ENCODE measurements at regions not wholly inside any gene's neighbourhood (a gene's known extent, or its start where the extent isn't known, plus 50 kb on each side); places are given as distances from the start of the nearest gene placed in this dataset.

- H3K36me3 ChIP-seq (ENCODE audit: insufficient read depth, low read length): no peaks in the 10 kb centered on the region
- TF ChIP-seq EZH2 (IDR thresholded peaks at IDR 0.05; ENCODE audit: borderline replicate concordance, low read depth, low read length, severe bottlenecking): no peak
- no peak for TF ChIP-seq CTCF (IDR thresholded peaks at IDR 0.05; ENCODE audit: borderline replicate concordance, extremely low read depth, low read length, poor library complexity, severe bottlenecking)
- ATAC-seq (ENCODE audit: insufficient read depth, low read depth): no peak
- H3K4me1 ChIP-seq (ENCODE audit: insufficient read depth, low read length): no peaks in the 10 kb centered on the region
- no peaks in the 10 kb centered on the region for H3K9me3 ChIP-seq (ENCODE audit: insufficient read depth, low read length, severe bottlenecking)
- H3K79me2 ChIP-seq (ENCODE audit: insufficient read depth, low read length): no peaks in the 10 kb centered on the region
- H3K4me2 ChIP-seq (ENCODE audit: insufficient read depth, low read length): no peak overlapping the region
- H2AFZ ChIP-seq (ENCODE audit: low read depth, low read length): no peak overlapping the region
- H3K4me3 ChIP-seq (ENCODE audit: low read depth in 1 of 2, low read length in 2 of 2): no peak overlapping the region
- H4K20me1 ChIP-seq (ENCODE audit: insufficient read depth, low read length): no peaks in the 10 kb centered on the region
- H3K9ac ChIP-seq (ENCODE audit: low read depth, low read length): no peak overlapping the region
- H3K27ac ChIP-seq (ENCODE audit: low read length): no peak overlapping the region
- H3K27me3 ChIP-seq (ENCODE audit: insufficient read depth, low read length, poor library complexity): peaks cover 5% of the 10 kb centered on the region
- DNase-seq: no peak
These were observed 129.9 kb downstream of the DTHD1 start for GRCh38 chr4:36411338-36411737.

DNA sequence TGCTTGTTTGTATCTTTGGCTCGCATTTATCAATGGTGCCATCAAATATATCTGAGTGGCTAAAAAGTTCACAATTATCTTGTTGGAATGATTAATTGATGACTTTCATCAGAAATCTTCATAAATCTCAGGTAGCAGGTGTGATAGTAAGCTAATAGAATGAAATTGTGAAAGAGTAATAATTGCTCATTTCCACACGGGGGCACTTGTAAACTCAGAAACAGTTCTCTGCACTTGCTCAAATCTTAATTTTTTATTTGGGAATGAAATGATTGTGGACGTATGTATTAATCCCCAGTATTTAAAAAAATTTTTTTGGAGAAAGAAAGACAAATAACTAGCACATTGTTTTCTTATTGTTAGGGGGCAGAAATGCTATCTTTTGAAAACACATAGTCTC lies 132.8 kb downstream of the DTHD1 start:
- H2AFZ ChIP-seq (ENCODE audit: low read depth, low read length): no peak overlapping the region
- H3K9me3 ChIP-seq (ENCODE audit: insufficient read depth, low read length, severe bottlenecking): no peaks in the 10 kb centered on the region
- H3K27me3 ChIP-seq (ENCODE audit: insufficient read depth, low read length, poor library complexity): peaks cover 8% of the 10 kb centered on the region
- TF ChIP-seq EZH2 (IDR thresholded peaks at IDR 0.05; ENCODE audit: borderline replicate concordance, low read depth, low read length, severe bottlenecking) (no peak), CTCF (IDR thresholded peaks at IDR 0.05; ENCODE audit: borderline replicate concordance, extremely low read depth, low read length, poor library complexity, severe bottlenecking) (peak; percentile 55)
- H3K4me1 ChIP-seq (ENCODE audit: insufficient read depth, low read length): no peaks in the 10 kb centered on the region
- no peak overlapping the region for H3K4me2 ChIP-seq (ENCODE audit: insufficient read depth, low read length)
- no peak overlapping the region for H3K4me3 ChIP-seq (ENCODE audit: low read depth in 1 of 2, low read length in 2 of 2)
- H3K9ac ChIP-seq (ENCODE audit: low read depth, low read length): no peak overlapping the region
- H3K27ac ChIP-seq (ENCODE audit: low read length): no peak overlapping the region
- no peaks in the 10 kb centered on the region for H4K20me1 ChIP-seq (ENCODE audit: insufficient read depth, low read length)
- H3K79me2 ChIP-seq (ENCODE audit: insufficient read depth, low read length): no peaks in the 10 kb centered on the region
- no peak for ATAC-seq (ENCODE audit: insufficient read depth, low read depth)
- H3K36me3 ChIP-seq (ENCODE audit: insufficient read depth, low read length): no peaks in the 10 kb centered on the region
- DNase-seq: no peak

- H3K27me3 ChIP-seq (ENCODE audit: insufficient read depth, low read length, poor library complexity): peaks cover 8% of the 10 kb centered on the region
- H3K4me2 ChIP-seq (ENCODE audit: insufficient read depth, low read length): no peak overlapping the region
- H2AFZ ChIP-seq (ENCODE audit: low read depth, low read length): no peak overlapping the region
- no peaks in the 10 kb centered on the region for H3K9me3 ChIP-seq (ENCODE audit: insufficient read depth, low read length, severe bottlenecking)
- H3K9ac ChIP-seq (ENCODE audit: low read depth, low read length): no peak overlapping the region
- H3K36me3 ChIP-seq (ENCODE audit: insufficient read depth, low read length): no peaks in the 10 kb centered on the region
- no peaks in the 10 kb centered on the region for H3K4me1 ChIP-seq (ENCODE audit: insufficient read depth, low read length)
- DNase-seq: no peak
- H3K79me2 ChIP-seq (ENCODE audit: insufficient read depth, low read length): no peaks in the 10 kb centered on the region
- no peak overlapping the region for H3K4me3 ChIP-seq (ENCODE audit: low read depth in 1 of 2, low read length in 2 of 2)
- H4K20me1 ChIP-seq (ENCODE audit: insufficient read depth, low read length): no peaks in the 10 kb centered on the region
- TF ChIP-seq EZH2 (IDR thresholded peaks at IDR 0.05; ENCODE audit: borderline replicate concordance, low read depth, low read length, severe bottlenecking) (no peak), CTCF (IDR thresholded peaks at IDR 0.05; ENCODE audit: borderline replicate concordance, extremely low read depth, low read length, poor library complexity, severe bottlenecking) (no peak)
- ATAC-seq (ENCODE audit: insufficient read depth, low read depth): no peak
- H3K27ac ChIP-seq (ENCODE audit: low read length): no peak overlapping the region
These were observed 135.7 kb downstream of the DTHD1 start for GRCh38 chr4:36417146-36417545.

DNA sequence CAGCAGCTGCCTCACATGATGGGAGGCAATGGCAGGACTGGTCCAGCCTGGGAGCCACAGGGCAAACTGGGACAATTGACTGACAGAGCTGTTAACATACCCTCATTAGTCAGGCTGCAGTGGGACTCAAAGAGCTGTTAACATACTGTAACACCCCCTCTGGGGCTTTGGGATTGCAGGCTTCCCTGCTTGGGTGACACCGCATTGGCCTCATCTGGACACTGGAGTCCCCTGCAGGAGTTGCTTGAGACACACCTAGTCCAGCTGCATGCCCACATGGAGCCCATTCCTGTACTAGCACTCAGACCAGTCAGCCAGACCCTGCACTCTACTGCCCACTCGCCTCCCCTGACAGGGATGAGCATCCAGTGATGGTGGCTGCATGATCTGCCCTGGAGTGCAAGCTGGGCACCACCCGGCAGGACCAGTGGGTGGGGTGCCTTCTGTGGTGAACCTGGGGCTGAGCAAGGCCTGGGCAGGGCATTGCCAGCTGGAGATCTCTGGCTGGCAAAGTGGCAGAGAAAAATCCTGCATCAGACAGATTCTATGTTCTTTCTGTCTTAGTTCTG lies 138.8 kb downstream of the DTHD1 start:
- Histone ChIP-seq H3K36me3 (ENCODE audit: insufficient read depth, low read length) (no peaks in the 10 kb centered on the region), H3K27me3 (ENCODE audit: insufficient read depth, low read length, poor library complexity) (peaks cover 15% of the 10 kb centered on the region), H3K4me3 (ENCODE audit: low read depth in 1 of 2, low read length in 2 of 2) (no peak overlapping the region), H3K9me3 (ENCODE audit: insufficient read depth, low read length, severe bottlenecking) (no peaks in the 10 kb centered on the region), H3K4me1 (ENCODE audit: insufficient read depth, low read length) (no peaks in the 10 kb centered on the region), H4K20me1 (ENCODE audit: insufficient read depth, low read length) (no peaks in the 10 kb centered on the region), H2AFZ (ENCODE audit: low read depth, low read length) (no peak overlapping the region), H3K27ac (ENCODE audit: low read length) (no peak overlapping the region), H3K9ac (ENCODE audit: low read depth, low read length) (no peak overlapping the region), H3K4me2 (ENCODE audit: insufficient read depth, low read length) (no peak overlapping the region), H3K79me2 (ENCODE audit: insufficient read depth, low read length) (no peaks in the 10 kb centered on the region)
- ATAC-seq (ENCODE audit: insufficient read depth, low read depth): no peak
- TF ChIP-seq CTCF (IDR thresholded peaks at IDR 0.05; ENCODE audit: borderline replicate concordance, extremely low read depth, low read length, poor library complexity, severe bottlenecking) (no peak), EZH2 (IDR thresholded peaks at IDR 0.05; ENCODE audit: borderline replicate concordance, low read depth, low read length, severe bottlenecking) (no peak)
- no peak for DNase-seq
